IMR-90 (cell line): ENCODE measurements at regions not wholly inside any gene's neighbourhood (a gene's known extent, or its start where the extent isn't known, plus 50 kb on each side); places are given as distances from the start of the nearest gene placed in this dataset.

Experiments
- ATAC-seq: fragments of 200-7000 bp; cut with Tn5 transposase; 2 replicates; pipeline ENCODE4 v1.9.1; 2020; ENCODE audit warnings: low read depth, mild to moderate bottlenecking, moderate library complexity
- BruUV-seq: library from RNA; stranded (reverse); fragments of 400-500 nt; replicated peaks from 2 replicates; lab custom pipeline; 2021; lab: Mats Ljungman, UMichigan
- CTCF ChIA-PET: fragments of 300-600 bp; formaldehyde crosslinking; extraction: SDS; loops from one replicate; lab custom pipeline; 2021; ENCODE audit warnings: antibody characterized with exemption; lab: Yijun Ruan, JAX
- POLR2A ChIA-PET: fragments of 300-600 bp; sonication (Branson Sonifier 250); formaldehyde crosslinking; loops from one replicate; lab custom pipeline; 2022; ENCODE audit warnings: antibody characterized with exemption; ENCODE audit not compliant: unreplicated experiment; lab: Charles Lee
- DNase-seq: peaks from one replicate; pipeline ENCODE4 v3.0.0; 2013
- H2AFZ ChIP-seq: replicated peaks from 2 replicates; pipeline ENCODE3; 2013; ENCODE audit warnings: low read length, mild to moderate bottlenecking; ENCODE audit not compliant: poor library complexity
- H2AK5ac ChIP-seq: 2 replicates; pipeline ENCODE4 v1.6.1; 2013; ENCODE audit warnings: low read depth, low read length, inconsistent platforms
- H2AK9ac ChIP-seq: replicated peaks from 2 replicates; pipeline ENCODE3; 2013; ENCODE audit warnings: mild to moderate bottlenecking, low read depth, low read length, moderate library complexity; ENCODE audit not compliant: poor library complexity
- H2BK120ac ChIP-seq: 2 replicates; pipeline ENCODE4 v1.6.1; 2013; ENCODE audit warnings: low read depth, low read length, inconsistent platforms
- H2BK15ac ChIP-seq: 3 replicates; pipeline ENCODE4 v1.6.1; 2013; ENCODE audit warnings: low read depth, low read length, inconsistent platforms
- H2BK20ac ChIP-seq: 2 replicates; pipeline ENCODE4 v1.6.1; 2013; ENCODE audit warnings: low read depth, mild to moderate bottlenecking, inconsistent platforms, low read length, moderate library complexity
- H2BK5ac ChIP-seq: 2 replicates; pipeline ENCODE4 v1.6.1; 2013; ENCODE audit warnings: mild to moderate bottlenecking, low read depth, low read length, inconsistent platforms; ENCODE audit not compliant: poor library complexity, severe bottlenecking
- H3K14ac ChIP-seq: replicated peaks from 2 replicates; pipeline ENCODE4 v1.6.1; 2013; ENCODE audit warnings: low read depth, low read length, inconsistent platforms
- H3K18ac ChIP-seq: 2 replicates; pipeline ENCODE4 v1.6.1; 2013; ENCODE audit warnings: low read depth, low read length, control low read depth
- H3K23ac ChIP-seq: 2 replicates; pipeline ENCODE4 v1.6.1; 2013; ENCODE audit warnings: low read depth, low read length, inconsistent platforms
- H3K27ac ChIP-seq: 2 replicates; pipeline ENCODE4 v1.5.1; 2013; ENCODE audit warnings: mild to moderate bottlenecking, control low read depth, low read length; ENCODE audit not compliant: insufficient read depth
- H3K27me3 ChIP-seq: 2 replicates; pipeline ENCODE4 v1.6.1; 2013; ENCODE audit warnings: low read length; ENCODE audit not compliant: control insufficient read depth, insufficient read depth
- H3K36me3 ChIP-seq: 2 replicates; pipeline ENCODE4 v1.6.1; 2013; ENCODE audit warnings: low read length, mixed read lengths; ENCODE audit not compliant: control insufficient read depth, insufficient read depth
- H3K4ac ChIP-seq: 2 replicates; pipeline ENCODE4 v1.6.1; 2013; ENCODE audit warnings: low read depth, low read length, inconsistent platforms
- H3K4me1 ChIP-seq: 2 replicates; pipeline ENCODE4 v1.6.1; 2013; ENCODE audit warnings: low read length, mixed read lengths; ENCODE audit not compliant: control insufficient read depth, insufficient read depth
- H3K4me2 ChIP-seq: 2 replicates; pipeline ENCODE4 v1.6.1; 2013; ENCODE audit warnings: low read depth, mild to moderate bottlenecking, control low read depth, low read length, moderate library complexity
- H3K4me3 ChIP-seq: 2 replicates; pipeline ENCODE4 v1.5.1; 2013; ENCODE audit warnings: low read depth, mild to moderate bottlenecking, control low read depth, low read length, moderate library complexity; ENCODE audit not compliant: insufficient read depth
- H3K56ac ChIP-seq: 2 replicates; pipeline ENCODE4 v1.6.1; 2013; ENCODE audit warnings: low read length, inconsistent platforms; ENCODE audit not compliant: insufficient read depth; ENCODE audit errors: extremely low read depth
- H3K79me1 ChIP-seq, 2 experiments: 2 replicates each; pipeline ENCODE4 v1.6.1; 2013; ENCODE audit warnings: low read length in 2 of 2, inconsistent platforms in 1 of 2, low read depth in 1 of 2
- H3K9ac ChIP-seq: 2 replicates; pipeline ENCODE4 v1.6.1; 2013; ENCODE audit warnings: low read depth, low read length, control low read depth
- H3K9me1 ChIP-seq: 2 replicates; pipeline ENCODE4 v1.6.1; 2013; ENCODE audit warnings: low read length, inconsistent platforms; ENCODE audit not compliant: insufficient read depth
- H3K9me3 ChIP-seq: 2 replicates; pipeline ENCODE4 v1.6.1; 2013; ENCODE audit warnings: low read length; ENCODE audit not compliant: control insufficient read depth, insufficient read depth
- H4K20me1 ChIP-seq: 2 replicates; pipeline ENCODE4 v1.6.1; 2013; ENCODE audit warnings: low read length, inconsistent platforms; ENCODE audit not compliant: insufficient read depth
- H4K5ac ChIP-seq: 2 replicates; pipeline ENCODE4 v1.6.1; 2013; ENCODE audit warnings: mild to moderate bottlenecking, low read depth, low read length, control low read depth
- H4K8ac ChIP-seq, 2 experiments: 2 replicates each; pipeline ENCODE4 v1.6.1; 2013; ENCODE audit warnings: low read depth in 2 of 2, low read length in 2 of 2, control low read depth in 1 of 2, inconsistent platforms in 1 of 2
- H4K91ac ChIP-seq: 2 replicates; pipeline ENCODE4 v1.6.1; 2013; ENCODE audit warnings: low read depth, low read length, inconsistent platforms; ENCODE audit not compliant: insufficient read depth
- BHLHE40 ChIP-seq: fragments of 150-350 bp; IDR thresholded peaks from 2 replicates; pipeline ENCODE4 v1.6.1; 2016; ENCODE audit warnings: mild to moderate bottlenecking, low read depth, low read length
- CEBPB ChIP-seq: IDR thresholded peaks from 2 replicates; pipeline ENCODE4 v1.6.1; 2012; ENCODE audit warnings: low read depth, low read length, improper control_type of control experiment
- ELK1 ChIP-seq: fragments of 150-350 bp; IDR thresholded peaks from 2 replicates; pipeline ENCODE4 v1.6.1; 2016; ENCODE audit warnings: low read depth, mild to moderate bottlenecking, low read length, moderate library complexity, borderline replicate concordance
- MAFK ChIP-seq: IDR thresholded peaks from 2 replicates; pipeline ENCODE4 v1.6.1; 2012; ENCODE audit warnings: low read depth, low read length, improper control_type of control experiment
- MXI1 ChIP-seq: IDR thresholded peaks from 2 replicates; pipeline ENCODE4 v1.6.1; 2012; ENCODE audit warnings: low read depth, mild to moderate bottlenecking, low read length, moderate library complexity, borderline replicate concordance
- NFE2L2 ChIP-seq: fragments of 150-350 bp; IDR thresholded peaks from 2 replicates; pipeline ENCODE4 v1.6.1; 2016; ENCODE audit warnings: low read depth, mild to moderate bottlenecking, low read length
- POLR2A ChIP-seq: IDR thresholded peaks from 2 replicates; pipeline ENCODE4 v1.6.1; 2012; ENCODE audit warnings: mild to moderate bottlenecking, low read depth, low read length
- RAD21 ChIP-seq: IDR thresholded peaks from 2 replicates; pipeline ENCODE4 v1.6.1; 2012; ENCODE audit warnings: low read length, improper control_type of control experiment
- RCOR1 ChIP-seq: IDR thresholded peaks from 2 replicates; pipeline ENCODE4 v1.6.1; 2012; ENCODE audit warnings: mild to moderate bottlenecking, low read length, improper control_type of control experiment; ENCODE audit not compliant: insufficient replicate concordance
- RFX5 ChIP-seq: IDR thresholded peaks from 2 replicates; pipeline ENCODE4 v1.8.0; 2012; ENCODE audit warnings: low read depth, mild to moderate bottlenecking, low read length, moderate library complexity
- USF2 ChIP-seq: fragments of 150-350 bp; IDR thresholded peaks from 2 replicates; pipeline ENCODE4 v1.6.1; 2017; ENCODE audit warnings: mild to moderate bottlenecking, antibody characterized with exemption, low read length, low read depth
- WGBS, 2 experiments: methylation state at CpG; one replicate each; pipeline versions ENCODE4 v1.1.5 to v1.1.7; 2013; ENCODE audit warnings: missing lambda C conversion rate in 2 of 2; ENCODE audit not compliant: insufficient read length in 1 of 2; ENCODE audit errors: extremely low coverage in 2 of 2; 5-methylcytosine and 5-hydroxymethylcytosine counted together
- dilution Hi-C: fragments of 300-500 bp; cut with HindIII; formaldehyde crosslinking; loops from one replicate; pipeline ENCODE4 v1.14.3; 2018; ENCODE audit warnings: low sequenced_read_pairs; ENCODE audit not compliant: unreplicated experiment
- in situ Hi-C: fragments of 300-500 bp; cut with MboI; formaldehyde crosslinking; loops from 3 replicates; pipeline ENCODE4 v1.14.3; 2019; ENCODE audit warnings: low sequenced_read_pairs, inconsistent platforms, mixed read lengths
- intact Hi-C: fragments of 100-400 bp; cut with micrococcal nuclease; formaldehyde crosslinking; loops from 2 replicates; pipeline ENCODE4 v1.10.0; 2022

DNA sequence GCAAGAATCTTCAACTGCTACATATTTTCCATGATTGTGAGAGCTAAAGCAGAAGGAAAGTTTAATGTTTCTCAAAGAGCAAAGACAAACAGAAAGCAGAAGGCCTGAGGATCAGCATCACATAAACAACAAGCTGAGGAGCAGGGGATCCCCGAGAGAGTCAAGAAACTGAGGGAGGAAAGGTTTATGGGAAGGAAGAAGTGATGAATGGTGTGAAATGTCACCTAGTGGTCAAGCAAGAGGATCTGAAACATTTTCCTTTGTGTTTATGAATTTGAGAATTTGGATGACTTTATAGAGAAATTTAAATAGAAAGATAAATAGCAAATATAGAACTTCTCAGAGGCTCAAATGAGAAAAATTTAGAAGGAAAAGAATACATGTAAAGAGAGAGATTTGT, 481.9 kb downstream of the CHSY3 start:
- Histone ChIP-seq H3K27ac (no peak overlapping the region), H3K18ac (no peak overlapping the region), H3K36me3 (no peaks in the 10 kb centered on the region), H4K5ac (no peak overlapping the region), H3K27me3 (no peaks in the 10 kb centered on the region), H4K8ac (no peak overlapping the region), H3K79me1 (no peaks in the 10 kb centered on the region), H3K14ac (no peak overlapping the region), H3K4me3 (no peak overlapping the region), H2AK9ac (no peak overlapping the region), H2AK5ac (no peak overlapping the region), H2BK5ac (no peak overlapping the region), H3K23ac (no peak overlapping the region), H3K56ac (no peak overlapping the region), H3K9me1 (no peaks in the 10 kb centered on the region), H3K4ac (no peak overlapping the region), H3K4me1 (no peaks in the 10 kb centered on the region), H4K20me1 (no peaks in the 10 kb centered on the region), H3K9ac (no peak overlapping the region), H4K91ac (no peak overlapping the region), H3K9me3 (peaks cover 8% of the 10 kb centered on the region), H3K4me2 (no peak overlapping the region), H2BK120ac (no peak overlapping the region), H2AFZ (no peak overlapping the region), H2BK15ac (no peak overlapping the region), H2BK20ac (no peak overlapping the region)
- no peak for DNase-seq
- ChIA-PET CTCF (no interaction called here), POLR2A (no interaction called here)
- dilution Hi-C loops (no loop called here), in situ Hi-C loops (no loop called here), intact Hi-C loops (no loop called here)
- TF ChIP-seq POLR2A, result no peak
- TF ChIP-seq NFE2L2, result no peak
- no peak for TF ChIP-seq BHLHE40
- TF ChIP-seq RCOR1, result no peak
- no peak for TF ChIP-seq RAD21
- TF ChIP-seq CEBPB, result no peak
- TF ChIP-seq MXI1, result no peak
- no peak for TF ChIP-seq USF2
- TF ChIP-seq MAFK, result no peak
- TF ChIP-seq RFX5, result no peak
- no peak for TF ChIP-seq ELK1
- no TSS peak for BruUV-seq
- no CpG with 5 or more reads among the region's 1 CpG for WGBS, 2 experiments
- no peak for ATAC-seq
